NCI-H1092 (cell line): ENCODE measurements at regions not wholly inside any gene's neighbourhood (a gene's known extent, or its start where the extent isn't known, plus 50 kb on each side); places are given as distances from the start of the nearest gene placed in this dataset.
"Not testable (repeated sequence)": the region's sequence is repeated elsewhere in the genome, so short reads cannot be mapped to it uniquely, and the experiment has no call there.

Experiments
- DNase-seq: peaks from one replicate; lab custom pipeline; 2025; lab: John Stamatoyannopoulos, UW

- not testable (repeated sequence) for DNase-seq
Measured at GRCh38 chr14:27757642-27758041, 1008.9 kb upstream of the FOXG1 start.

DNA sequence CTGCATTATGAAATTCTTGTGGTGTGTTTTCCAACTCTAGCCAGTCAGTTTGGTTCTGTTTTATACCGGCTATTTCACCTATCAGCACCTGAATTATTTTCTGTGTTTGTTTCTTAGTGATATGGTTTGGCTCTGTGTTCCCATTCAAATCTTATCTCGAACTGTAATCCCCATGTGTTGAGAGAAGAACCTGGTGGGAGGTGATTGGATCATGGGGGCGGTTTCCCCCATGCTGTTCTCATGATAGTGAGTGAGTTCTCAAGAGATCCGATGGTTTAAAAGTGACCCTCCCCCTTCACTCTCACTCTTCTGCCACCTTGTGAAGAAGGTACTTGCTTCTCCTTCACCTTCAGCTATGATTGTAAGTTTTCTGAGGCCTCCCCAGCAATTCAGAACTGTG, 1006.2 kb upstream of the FOXG1 start:
- not testable (repeated sequence) for DNase-seq

DNA sequence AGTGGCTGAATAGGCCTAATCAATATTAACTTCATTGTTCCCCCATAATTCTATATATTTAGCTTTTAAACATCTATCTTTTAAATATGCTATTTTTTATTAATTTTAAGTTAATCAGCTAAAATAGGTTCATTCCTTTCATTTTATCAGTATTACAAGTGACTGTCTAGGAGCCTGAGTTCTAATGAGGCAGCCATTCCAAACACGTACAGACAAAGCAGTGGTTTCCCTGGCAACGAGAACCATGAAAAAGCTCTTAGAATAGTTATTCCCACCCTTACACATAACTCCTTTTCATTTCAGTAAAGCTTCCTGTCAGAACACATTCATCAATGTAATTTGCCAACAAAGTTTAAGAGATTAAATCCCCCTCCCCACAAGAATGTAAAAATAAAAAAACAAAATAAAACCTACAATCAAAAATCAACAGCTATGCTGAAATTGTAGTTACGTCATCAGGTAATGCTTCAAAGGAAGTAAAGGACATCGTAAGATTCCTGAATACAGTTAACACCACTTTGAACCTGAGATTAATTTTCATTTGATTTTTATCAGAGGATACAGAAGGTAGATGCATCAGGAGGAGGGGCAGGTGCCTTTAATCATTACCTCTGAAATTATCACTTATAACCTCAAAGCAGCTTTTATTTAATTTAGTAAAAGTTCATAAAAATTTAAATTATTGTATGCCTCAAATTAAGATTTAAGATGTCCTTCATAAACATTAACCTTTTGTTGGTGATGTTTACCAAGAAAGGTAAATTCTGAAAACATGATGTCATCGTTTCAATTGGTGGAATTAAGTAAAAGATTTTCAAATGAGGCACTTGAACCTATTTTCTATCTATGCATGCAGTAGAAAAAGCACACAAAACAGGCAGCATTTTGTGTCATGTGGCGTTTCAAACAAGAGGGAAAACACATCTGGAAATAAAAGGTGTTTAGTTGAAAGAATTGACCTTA, 967.2 kb upstream of the FOXG1 start:
- not testable (repeated sequence) for DNase-seq

DNA sequence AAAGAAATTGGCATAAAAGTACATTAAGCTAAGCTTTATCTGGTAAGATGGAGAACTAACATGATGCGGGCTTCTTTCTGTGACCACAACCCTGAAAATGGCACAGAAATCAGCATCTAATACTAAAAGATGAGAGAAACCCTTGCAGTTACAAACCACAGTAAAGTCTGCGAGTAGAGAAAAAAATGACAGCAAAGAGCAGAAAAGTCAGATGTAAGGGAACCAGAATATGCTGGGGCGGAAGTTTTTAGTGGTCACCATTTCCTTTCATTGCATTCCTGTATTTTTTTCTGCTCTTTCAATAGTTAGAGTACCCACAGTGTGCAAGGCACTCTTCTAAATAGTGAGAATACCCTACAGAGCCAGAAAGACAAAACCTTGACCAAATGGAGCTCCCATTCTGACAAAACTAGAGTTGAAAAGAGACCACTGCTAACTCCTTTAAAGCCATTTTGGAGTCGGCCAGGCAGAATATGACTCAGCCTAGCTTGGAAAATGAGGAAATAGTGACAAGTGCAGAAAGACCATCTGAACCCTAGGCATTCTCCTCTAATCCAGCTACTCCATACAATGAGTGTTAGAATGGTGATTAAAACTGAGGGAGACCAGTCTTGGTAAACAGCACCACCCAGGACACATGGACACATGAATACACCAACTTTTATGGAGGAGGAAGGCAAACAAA, 948.7 kb upstream of the FOXG1 start:
- not testable (repeated sequence) for DNase-seq

DNA sequence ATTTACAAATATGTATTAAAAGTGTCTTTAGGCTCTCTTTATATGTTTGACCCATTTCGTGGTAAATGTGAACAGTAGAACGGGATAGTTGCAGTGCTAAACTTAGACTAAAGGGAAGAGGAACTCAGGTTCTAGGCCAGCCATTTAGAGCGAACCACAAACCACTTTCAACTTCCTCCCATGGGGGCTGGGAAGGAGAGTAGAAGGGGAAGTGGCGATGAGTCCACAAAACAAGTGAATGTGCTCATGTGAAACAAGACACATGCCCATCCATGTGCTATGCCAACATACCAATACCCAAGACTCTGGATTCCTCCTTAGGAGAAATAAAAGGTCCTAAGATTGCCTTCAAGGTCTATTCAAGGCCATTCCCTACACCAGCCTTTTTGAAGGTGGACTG, 940.4 kb upstream of the FOXG1 start:
- not testable (repeated sequence) for DNase-seq

- not testable (repeated sequence) for DNase-seq
Measured at GRCh38 chr14:27831978-27832377, 934.6 kb upstream of the FOXG1 start.

DNA sequence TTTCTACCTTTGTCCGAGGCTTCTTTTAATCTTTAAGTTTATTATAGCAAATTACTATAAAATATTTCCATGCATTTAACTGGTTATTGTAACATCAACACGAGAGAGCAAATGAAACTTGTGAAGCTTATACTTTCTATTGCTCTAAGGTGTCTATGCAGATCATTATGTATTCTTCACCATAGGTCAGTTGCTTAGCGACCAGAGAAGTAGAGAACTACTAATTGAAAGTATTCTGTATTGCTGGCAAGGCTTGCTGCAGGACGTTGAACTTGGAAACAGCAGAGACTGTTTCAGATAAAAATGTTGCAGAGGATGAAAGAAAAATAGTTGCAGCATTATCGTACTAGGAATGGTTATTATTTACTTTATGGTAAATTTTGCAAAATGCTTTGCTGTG, 933.6 kb upstream of the FOXG1 start:
- peak; percentile 18 for DNase-seq

DNA sequence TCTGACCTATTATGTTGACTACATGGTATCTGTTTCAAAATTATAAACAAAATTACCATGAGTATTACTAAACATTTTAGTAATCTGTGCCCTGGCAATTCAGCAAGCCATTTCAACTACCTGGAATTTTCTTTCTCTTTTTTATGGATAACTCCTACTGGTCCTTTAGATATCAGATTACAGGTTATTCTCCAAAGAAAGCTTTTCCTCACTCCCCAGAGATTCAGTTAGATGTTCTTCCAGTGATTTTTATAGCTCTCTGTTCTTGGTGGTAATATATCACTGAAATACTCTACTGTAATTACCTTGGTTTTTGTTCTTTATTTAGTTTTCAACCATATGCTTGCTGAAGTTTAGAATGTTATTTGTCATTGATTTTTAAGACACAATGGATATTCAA, 930.2 kb upstream of the FOXG1 start:
- no peak for DNase-seq

DNA sequence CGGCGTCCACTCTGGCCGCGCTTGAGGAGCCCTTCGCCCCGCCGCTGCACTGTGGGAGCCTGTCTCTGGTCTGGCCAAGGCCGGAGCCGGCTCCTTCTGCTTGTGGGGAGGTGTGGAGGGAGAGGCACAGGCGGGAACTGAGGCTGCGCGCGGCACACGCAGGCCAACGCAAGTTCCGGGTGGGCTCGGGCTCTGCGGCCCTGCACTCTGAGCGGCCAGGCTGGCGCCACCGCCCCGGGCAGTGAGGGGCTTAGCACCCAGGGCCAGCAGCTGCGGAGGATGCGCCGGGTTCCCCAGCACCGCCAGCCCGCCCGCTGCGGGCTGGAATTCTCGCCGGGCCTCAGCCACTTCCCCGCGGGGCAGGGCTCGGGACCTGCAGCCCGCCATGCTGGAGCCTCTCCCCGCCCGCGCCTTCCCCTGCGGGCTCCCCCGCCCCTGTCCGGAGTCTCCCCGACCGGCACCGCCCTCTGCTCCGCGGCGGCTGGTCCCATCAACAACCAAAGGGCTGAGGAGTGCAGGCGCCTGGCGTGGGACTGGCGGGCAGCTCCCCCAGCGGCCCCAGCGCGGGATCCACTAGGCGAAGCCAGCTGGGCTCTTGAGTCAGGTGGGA, 921.2 kb upstream of the FOXG1 start:
- DNase-seq, result no peak

DNA sequence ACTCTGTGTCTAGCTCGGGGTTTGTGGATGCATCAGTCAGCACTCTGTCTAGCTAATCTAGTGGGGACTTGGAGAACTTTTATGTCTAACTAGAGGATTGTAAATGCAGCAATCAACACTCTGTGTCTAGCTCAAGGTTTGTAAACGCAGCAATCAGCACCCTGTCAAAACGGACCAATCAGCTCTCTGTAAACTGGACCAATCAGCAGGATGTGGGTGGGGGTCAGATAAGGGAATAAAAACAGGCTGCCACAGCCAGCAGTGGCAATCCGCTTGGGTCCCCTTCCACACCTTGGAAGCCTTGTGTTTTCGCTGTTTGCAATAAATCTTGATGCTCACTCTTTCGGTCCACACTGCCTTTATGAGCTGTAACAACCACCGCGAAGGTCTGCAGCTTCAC, 920.7 kb upstream of the FOXG1 start:
- no peak for DNase-seq

GRCh38 chr14:27847480-27847879, 919.1 kb upstream of the FOXG1 start:
- not testable (repeated sequence) for DNase-seq

DNA sequence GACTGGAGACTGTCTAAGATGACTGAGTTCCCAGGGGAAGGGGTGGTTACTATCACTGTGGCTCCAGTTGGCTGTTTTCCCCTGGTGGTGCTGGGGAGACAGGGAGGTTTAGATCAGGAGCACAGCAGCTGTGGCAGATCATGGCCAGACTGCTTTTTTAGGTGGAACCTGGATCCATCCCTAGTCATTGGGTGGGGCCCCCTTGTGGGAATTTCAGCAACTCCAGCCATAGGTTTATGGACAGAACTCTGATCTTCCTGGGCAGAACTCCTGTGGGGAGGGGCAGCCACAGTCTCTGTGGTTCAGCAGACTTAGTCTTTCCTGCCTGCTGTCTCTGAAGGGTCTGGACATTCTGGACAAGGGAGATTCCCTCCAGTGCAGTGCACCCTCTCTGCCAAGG, 917.4 kb upstream of the FOXG1 start:
- DNase-seq, result not testable (repeated sequence)

GRCh38 chr14:27862684-27863083, 903.9 kb upstream of the FOXG1 start:
- no peak for DNase-seq

- no peak for DNase-seq
Measured at GRCh38 chr14:27863166-27863565, 903.4 kb upstream of the FOXG1 start.

DNA sequence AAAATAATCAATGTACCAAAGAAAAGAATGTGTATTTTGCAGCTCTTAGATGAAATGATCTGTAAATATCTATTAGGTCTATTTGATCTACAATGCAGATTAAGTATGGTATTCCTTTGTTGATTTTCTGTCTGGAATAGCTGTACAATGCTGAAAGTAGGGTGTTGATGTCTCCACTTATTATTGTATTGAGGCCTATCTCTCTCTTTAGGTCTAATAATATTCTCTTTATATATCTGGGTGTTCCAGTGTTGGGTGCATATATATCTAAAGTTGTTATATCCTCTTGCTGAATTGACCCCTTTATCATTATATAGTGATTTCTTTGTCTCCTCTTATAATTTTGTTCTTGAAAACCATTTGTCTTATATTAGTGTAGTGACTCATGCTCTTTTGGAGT, 885.5 kb upstream of the FOXG1 start:
- DNase-seq, result no peak

- DNase-seq, result no peak
Measured at GRCh38 chr14:27881646-27882045, 884.9 kb upstream of the FOXG1 start.

DNA sequence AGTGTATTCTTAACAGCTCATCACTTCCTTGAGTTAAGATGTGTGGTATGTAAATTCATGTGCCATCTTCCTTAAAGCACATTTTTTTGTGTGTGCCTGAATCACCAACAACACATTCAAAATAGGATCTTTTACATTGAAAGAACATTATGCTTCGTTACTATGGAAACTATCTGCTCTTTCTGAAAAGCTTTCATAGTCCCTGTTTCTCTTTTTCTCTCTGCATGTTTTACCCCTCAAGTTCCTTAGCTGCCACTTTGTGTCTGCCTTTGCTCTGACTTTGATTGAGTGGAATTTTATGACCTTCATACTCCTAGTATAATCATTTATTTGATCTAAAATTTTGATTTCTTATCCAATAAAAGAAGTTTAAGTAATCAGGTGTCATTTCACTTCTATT, 880.3 kb upstream of the FOXG1 start:
- no peak for DNase-seq

- DNase-seq, result no peak
Measured at GRCh38 chr14:27890259-27890658, 876.3 kb upstream of the FOXG1 start.

DNA sequence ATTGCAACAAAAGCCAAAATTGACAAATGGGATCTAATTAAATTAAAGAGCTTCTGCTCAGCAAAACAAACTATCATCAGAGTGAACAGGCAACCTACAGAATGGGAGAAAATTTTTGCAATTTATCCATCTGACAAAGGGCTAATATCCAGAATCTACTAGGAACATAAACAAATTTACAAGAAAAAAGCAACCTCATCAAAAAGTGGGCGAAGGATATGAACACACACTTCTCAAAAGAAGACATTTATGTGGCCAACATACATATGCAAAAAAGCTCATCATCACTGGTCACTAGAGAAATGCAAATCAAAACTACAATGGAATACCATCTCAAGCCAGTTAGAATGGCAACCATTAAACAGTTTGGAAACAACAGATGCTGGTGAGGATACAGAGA, 858.1 kb upstream of the FOXG1 start:
- DNase-seq, result not testable (repeated sequence)

- DNase-seq, result no peak
Measured at GRCh38 chr14:27916326-27916725, 850.3 kb upstream of the FOXG1 start.

- DNase-seq, result no peak
Measured at GRCh38 chr14:27917896-27918295, 848.7 kb upstream of the FOXG1 start.

GRCh38 chr14:27927519-27927918, 839.1 kb upstream of the FOXG1 start:
- DNase-seq, result no peak
